GM23248 (cell line): ENCODE measurements at regions not wholly inside any gene's neighbourhood (a gene's known extent, or its start where the extent isn't known, plus 50 kb on each side); places are given as distances from the start of the nearest gene placed in this dataset.
A peak's percentile ranks its signal among the peaks of the same experiment; 100 is the strongest.
"Not testable (repeated sequence)": the region's sequence is repeated elsewhere in the genome, so short reads cannot be mapped to it uniquely, and the experiment has no call there.

Source experiments
- DNase-seq: peaks from one replicate; pipeline ENCODE4 v3.0.0-alpha.2; 2015
- H2AFZ ChIP-seq: fragments of 200-600 bp; sonication (generic); 2 replicates; pipeline ENCODE4 v1.6.1; 2016; ENCODE audit warnings: antibody characterized with exemption
- H3F3A ChIP-seq: fragments of 200-600 bp; sonication (generic); 2 replicates; pipeline ENCODE4 v1.6.1; 2016; ENCODE audit warnings: mild to moderate bottlenecking, antibody characterized with exemption, mixed run types; ENCODE audit not compliant: insufficient read depth
- H3K27ac ChIP-seq: fragments of 200-600 bp; sonication (generic); 2 replicates; pipeline ENCODE4 v1.5.1; 2016; ENCODE audit warnings: mild to moderate bottlenecking
- H3K27me3 ChIP-seq: fragments of 200-600 bp; sonication (generic); replicated peaks from 2 replicates; pipeline ENCODE4 v1.6.1; 2016; ENCODE audit warnings: mild to moderate bottlenecking; ENCODE audit not compliant: insufficient read depth
- H3K36me3 ChIP-seq: fragments of 200-600 bp; sonication (generic); 2 replicates; pipeline ENCODE4 v1.6.1; 2016; ENCODE audit warnings: low read depth, mild to moderate bottlenecking
- H3K4me1 ChIP-seq: fragments of 200-600 bp; sonication (generic); 2 replicates; pipeline ENCODE4 v1.6.1; 2016; ENCODE audit warnings: mild to moderate bottlenecking; ENCODE audit not compliant: insufficient read depth
- H3K4me2 ChIP-seq: fragments of 200-600 bp; sonication (generic); one replicate; pipeline ENCODE4 v1.6.1; 2016; ENCODE audit warnings: mild to moderate bottlenecking; ENCODE audit not compliant: unreplicated experiment
- H3K4me3 ChIP-seq: fragments of 200-600 bp; sonication (generic); 2 replicates; pipeline ENCODE4 v1.5.1; 2016; ENCODE audit warnings: mild to moderate bottlenecking
- H3K79me2 ChIP-seq: fragments of 200-600 bp; sonication (generic); 2 replicates; pipeline ENCODE4 v1.6.1; 2016; ENCODE audit warnings: mild to moderate bottlenecking; ENCODE audit not compliant: insufficient read depth
- H3K9ac ChIP-seq: fragments of 200-600 bp; sonication (generic); 2 replicates; pipeline ENCODE4 v1.6.1; 2016; ENCODE audit warnings: mild to moderate bottlenecking
- H3K9me2 ChIP-seq: fragments of 200-600 bp; sonication (generic); 2 replicates; pipeline ENCODE4 v1.6.1; 2016; ENCODE audit warnings: mixed run types, mild to moderate bottlenecking, moderate library complexity; ENCODE audit not compliant: insufficient read depth
- H3K9me3 ChIP-seq: fragments of 200-600 bp; sonication (generic); one replicate; pipeline ENCODE4 v1.6.1; 2017; ENCODE audit warnings: low read depth
- H4K20me1 ChIP-seq: fragments of 200-600 bp; sonication (generic); 2 replicates; pipeline ENCODE4 v1.6.0; 2016; ENCODE audit not compliant: insufficient read depth
- EZH2 ChIP-seq: fragments of 200-600 bp; sonication (generic); IDR thresholded peaks from 2 replicates; pipeline ENCODE4 v1.6.1; 2018; ENCODE audit warnings: antibody characterized with exemption, mild to moderate bottlenecking; ENCODE audit not compliant: insufficient read depth, poor library complexity, severe bottlenecking
- EZH2phosphoT487 ChIP-seq: fragments of 200-600 bp; sonication (generic); IDR thresholded peaks from 2 replicates; pipeline ENCODE4 v1.6.1; 2018; ENCODE audit warnings: antibody characterized with exemption, moderate library complexity, mild to moderate bottlenecking, low read depth; ENCODE audit not compliant: insufficient read depth
- WGBS, 2 experiments: methylation state at CpG; one replicate each; pipeline ENCODE4 v1.1.6; 2015 to 2017; ENCODE audit warnings: low lambda C conversion rate in 2 of 2, low coverage in 1 of 2; ENCODE audit errors: missing lambda C conversion rate in 2 of 2; 5-methylcytosine and 5-hydroxymethylcytosine counted together
- in situ Hi-C: fragments of 300-500 bp; cut with MboI; formaldehyde crosslinking; loops from 2 replicates; pipeline ENCODE4 v1.15.0; 2020

DNA sequence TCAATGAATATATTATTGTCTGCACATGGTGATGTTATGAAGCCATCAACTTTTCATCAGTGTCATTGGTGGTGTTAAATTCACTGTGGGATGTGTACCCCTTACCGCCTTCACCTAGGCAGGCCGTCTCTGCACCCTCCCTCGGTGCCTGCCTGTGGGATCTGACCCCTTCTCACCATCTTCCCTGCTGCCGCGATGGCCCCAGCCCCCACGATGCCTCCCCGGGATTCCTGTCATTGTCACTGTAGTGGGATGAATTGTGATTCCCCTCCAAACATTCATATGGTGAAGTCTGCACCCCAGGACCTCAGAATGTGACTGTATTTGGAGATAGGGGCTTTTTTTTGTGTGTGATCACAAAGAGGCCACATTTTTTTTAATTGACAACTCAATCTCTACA, 198.3 kb upstream of the HS6ST1 start:
- Histone ChIP-seq H4K20me1 (no peaks in the 10 kb centered on the region), H3K79me2 (no peaks in the 10 kb centered on the region), H3K9me2 (no peaks in the 10 kb centered on the region), H2AFZ (no peak overlapping the region), H3K4me2 (no peak overlapping the region), H3K9me3 (no peaks in the 10 kb centered on the region), H3K27ac (no peak overlapping the region), H3K9ac (no peak overlapping the region), H3F3A (no peaks in the 10 kb centered on the region), H3K36me3 (no peaks in the 10 kb centered on the region), H3K27me3 (no peaks in the 10 kb centered on the region), H3K4me1 (no peaks in the 10 kb centered on the region), H3K4me3 (no peak overlapping the region)
- 88 to 90% methylated on average over 7 of the region's 7 CpGs for WGBS, 2 experiments
- in situ Hi-C loops: no loop called here
- no peak for DNase-seq
- TF ChIP-seq EZH2phosphoT487: no peak
- no peak for TF ChIP-seq EZH2

DNA sequence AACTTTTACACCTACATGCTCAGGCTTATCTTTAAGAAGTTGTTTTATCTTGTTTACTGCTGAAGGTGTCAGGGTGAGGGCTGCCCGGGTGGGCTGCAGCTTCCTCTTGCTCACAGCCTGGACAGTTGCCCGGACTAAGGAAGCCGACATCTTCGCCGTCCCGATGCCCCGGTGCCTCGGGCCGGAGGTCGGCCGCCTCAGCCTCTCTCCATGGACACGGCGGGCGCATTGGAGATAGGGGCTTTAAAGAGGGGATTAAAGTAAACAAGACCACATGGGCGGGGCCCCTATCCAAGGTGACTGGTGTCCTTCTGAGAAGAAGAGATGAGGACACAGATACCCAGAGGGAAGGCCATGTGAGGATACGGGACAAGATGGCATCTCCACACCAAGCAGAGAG, 200.4 kb upstream of the HS6ST1 start:
- H3K9me2 ChIP-seq, H3K27me3 ChIP-seq, H3K4me2 ChIP-seq, H3K4me3 ChIP-seq, H4K20me1 ChIP-seq, H3K9ac ChIP-seq, in situ Hi-C loops, H3K4me1 ChIP-seq, H3K27ac ChIP-seq, H3K36me3 ChIP-seq, H3K79me2 ChIP-seq, DNase-seq, H3F3A ChIP-seq, H2AFZ ChIP-seq, H3K9me3 ChIP-seq: not testable (repeated sequence)
- 87 to 89% methylated on average over 16 of the region's 16 CpGs for WGBS, 2 experiments

GRCh38 chr2:128519517-128520215, 201.0 kb upstream of the HS6ST1 start:
- Histone ChIP-seq H3K27me3 (no peaks in the 10 kb centered on the region), H3K36me3 (no peaks in the 10 kb centered on the region), H3K27ac (no peak overlapping the region), H3K9ac (no peak overlapping the region), H3K4me2 (no peak overlapping the region), H3K9me3 (no peaks in the 10 kb centered on the region), H3K9me2 (no peaks in the 10 kb centered on the region), H4K20me1 (no peaks in the 10 kb centered on the region), H2AFZ (no peak overlapping the region), H3K4me1 (no peaks in the 10 kb centered on the region), H3F3A (no peaks in the 10 kb centered on the region), H3K4me3 (no peak overlapping the region), H3K79me2 (no peaks in the 10 kb centered on the region)
- in situ Hi-C loops: no loop called here
- TF ChIP-seq EZH2 (no peak), EZH2phosphoT487 (no peak)
- DNase-seq: no peak
- 93% methylated on average over 6 of the region's 6 CpGs for WGBS, 2 experiments

DNA sequence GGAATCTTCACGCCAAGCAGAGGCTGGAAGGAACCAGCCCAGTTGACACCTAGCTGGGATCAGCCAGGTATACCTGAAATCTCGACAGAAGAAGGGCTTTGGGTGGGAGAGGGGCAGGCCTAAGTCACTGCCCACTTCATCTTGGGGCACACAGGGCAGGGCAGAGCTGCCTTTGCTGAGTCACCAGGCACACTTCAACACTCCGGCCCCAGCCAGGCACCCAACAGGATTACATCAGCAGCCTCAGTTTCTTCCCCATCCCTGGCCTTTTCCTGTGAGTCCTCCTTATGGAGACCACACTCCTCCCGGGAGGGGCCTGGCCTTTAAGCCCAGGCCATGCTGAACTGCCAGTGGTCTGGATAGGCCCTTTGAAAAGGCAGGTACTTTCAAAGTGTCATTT, 201.7 kb upstream of the HS6ST1 start:
- no peaks in the 10 kb centered on the region for H4K20me1 ChIP-seq
- H3K9me3 ChIP-seq: no peaks in the 10 kb centered on the region
- no peaks in the 10 kb centered on the region for H3F3A ChIP-seq
- no peaks in the 10 kb centered on the region for H3K4me1 ChIP-seq
- WGBS, 2 experiments: 74 to 75% methylated on average over 4 of the region's 4 CpGs
- no peak overlapping the region for H2AFZ ChIP-seq
- H3K27me3 ChIP-seq: no peaks in the 10 kb centered on the region
- peak; percentile 26 for DNase-seq
- no peak overlapping the region for H3K4me2 ChIP-seq
- no peaks in the 10 kb centered on the region for H3K36me3 ChIP-seq
- TF ChIP-seq EZH2phosphoT487 (no peak), EZH2 (no peak)
- in situ Hi-C loops: no loop called here
- no peaks in the 10 kb centered on the region for H3K79me2 ChIP-seq
- H3K9me2 ChIP-seq: no peaks in the 10 kb centered on the region
- H3K4me3 ChIP-seq: no peak overlapping the region
- no peak overlapping the region for H3K9ac ChIP-seq
- H3K27ac ChIP-seq: no peak overlapping the region

- H4K20me1 ChIP-seq: no peaks in the 10 kb centered on the region
- no peak for DNase-seq
- H3K9me2 ChIP-seq: no peaks in the 10 kb centered on the region
- H3K9me3 ChIP-seq: no peaks in the 10 kb centered on the region
- no peaks in the 10 kb centered on the region for H3K27me3 ChIP-seq
- no peak overlapping the region for H3K27ac ChIP-seq
- no peaks in the 10 kb centered on the region for H3K79me2 ChIP-seq
- H3K9ac ChIP-seq: no peak overlapping the region
- 78 to 82% methylated on average over 9 of the region's 9 CpGs for WGBS, 2 experiments
- no peak overlapping the region for H3K4me3 ChIP-seq
- in situ Hi-C loops: no loop called here
- no peaks in the 10 kb centered on the region for H3F3A ChIP-seq
- H2AFZ ChIP-seq: no peak overlapping the region
- TF ChIP-seq EZH2phosphoT487: no peak
- TF ChIP-seq EZH2: no peak
- no peaks in the 10 kb centered on the region for H3K36me3 ChIP-seq
- no peak overlapping the region for H3K4me2 ChIP-seq
- H3K4me1 ChIP-seq: no peaks in the 10 kb centered on the region
Observed at GRCh38 chr2:128520791-128521190, 202.1 kb upstream of the HS6ST1 start.
